Common myeloid progenitor, CD34-positive (primary cell): ENCODE measurements at regions not wholly inside any gene's neighbourhood (a gene's known extent, or its start where the extent isn't known, plus 50 kb on each side); places are given as distances from the start of the nearest gene placed in this dataset.

Source experiments
- CTCF ChIA-PET: fragments of 350-600 bp; sonication (Branson Sonifier 250); formaldehyde crosslinking; loops from one replicate; lab custom pipeline; 2021; ENCODE audit warnings: antibody characterized with exemption; lab: Charles Lee
- POLR2A ChIA-PET: fragments of 350-600 bp; sonication (Branson Sonifier 250); formaldehyde crosslinking; loops from one replicate; lab custom pipeline; 2021; ENCODE audit warnings: antibody characterized with exemption; lab: Charles Lee
- DNase-seq, 3 donors: peaks; one replicate each; pipeline versions ENCODE4 v3.0.0 to v3.0.0-alpha.2; 2013
- H3K27ac ChIP-seq, 2 experiments: 1 replicate in 1 of 2; 2 replicates in 1 of 2; pipeline ENCODE4 v1.7.0; 2013; ENCODE audit warnings: inconsistent platforms in 2 of 2, low read length in 2 of 2, mild to moderate bottlenecking in 2 of 2, low read depth in 1 of 2, moderate library complexity in 1 of 2; ENCODE audit not compliant: severe bottlenecking in 2 of 2, insufficient read depth in 1 of 2, poor library complexity in 1 of 2
- H3K27me3 ChIP-seq, 5 experiments: replicated peaks in 2 of 5; 1 replicate in 3 of 5; 2 replicates in 2 of 5; pipeline versions ENCODE4 v1.6.1 to v1.7.0; 2013; ENCODE audit warnings: low read length in 4 of 5, mild to moderate bottlenecking in 2 of 5, moderate library complexity in 2 of 5, inconsistent platforms in 1 of 5; ENCODE audit not compliant: insufficient read depth in 5 of 5, control insufficient read depth in 4 of 5
- H3K36me3 ChIP-seq, 4 experiments: 1 replicate in 2 of 4; 2 replicates in 2 of 4; pipeline versions ENCODE4 v1.6.1 to v1.7.0; 2013; ENCODE audit warnings: low read length in 3 of 4, control low read depth in 1 of 4, mild to moderate bottlenecking in 1 of 4; ENCODE audit not compliant: control insufficient read depth in 4 of 4, insufficient read depth in 4 of 4
- H3K4me1 ChIP-seq, 4 experiments: 1 replicate in 3 of 4; 2 replicates in 1 of 4; pipeline versions ENCODE4 v1.6.1 to v1.7.1; 2013; ENCODE audit warnings: low read length in 3 of 4, mild to moderate bottlenecking in 3 of 4, control low read depth in 1 of 4, inconsistent platforms in 1 of 4, moderate library complexity in 1 of 4; ENCODE audit not compliant: control insufficient read depth in 4 of 4, insufficient read depth in 4 of 4; ENCODE audit errors: control extremely low read depth in 1 of 4
- H3K4me3 ChIP-seq, 7 experiments: 1 replicate in 4 of 7; 2 replicates in 3 of 7; pipeline versions ENCODE4 v1.5.1 to v1.7.0; 2013; ENCODE audit warnings: mild to moderate bottlenecking in 7 of 7, low read length in 6 of 7, moderate library complexity in 6 of 7, inconsistent platforms in 2 of 7, low read depth in 2 of 7, control low read depth in 1 of 7; ENCODE audit not compliant: insufficient read depth in 4 of 7, control insufficient read depth in 1 of 7; ENCODE audit errors: extremely low read depth in 1 of 7
- H3K9me3 ChIP-seq, 5 experiments: 1 replicate in 4 of 5; 2 replicates in 1 of 5; pipeline versions ENCODE4 v1.6.1 to v1.7.1; 2013; ENCODE audit warnings: low read length in 4 of 5, mild to moderate bottlenecking in 2 of 5, inconsistent platforms in 1 of 5, low read depth in 1 of 5, moderate library complexity in 1 of 5; ENCODE audit not compliant: control insufficient read depth in 4 of 5, insufficient read depth in 2 of 5; ENCODE audit errors: control extremely low read depth in 1 of 5
- WGBS: methylation state at CpG from one replicate; pipeline ENCODE4 v1.1.5; 2013; ENCODE audit not compliant: insufficient coverage; 5-methylcytosine and 5-hydroxymethylcytosine counted together

GRCh38 chr12:27382924-27383323, 50.3 kb downstream of the BMAL2 start:
- POLR2A ChIA-PET, result no interaction called here
- H3K27ac ChIP-seq, result no peak overlapping the region
- H3K4me1 ChIP-seq, result peaks cover 0 to 7% (median 0%) of the 10 kb centered on the region in 4 experiments
- 100% methylated on average over 3 of the region's 3 CpGs for WGBS
- no peaks in the 10 kb centered on the region for H3K27me3 ChIP-seq
- H3K36me3 ChIP-seq, result peaks cover 3 to 34% (median 12%) of the 10 kb centered on the region in 4 experiments
- no peak for DNase-seq
- CTCF ChIA-PET, result interaction anchor here (0.8 to 1.1 kb wide), 2 partner anchors 10 to 11 kb away, joined by 3 read pairs; no protein-coding TSS in a partner anchor
- no peaks in the 10 kb centered on the region for H3K9me3 ChIP-seq
- H3K4me3 ChIP-seq, result no peak overlapping the region

GRCh38 chr12:27383429-27384260, 51.0 kb downstream of the BMAL2 start:
- CTCF ChIA-PET, result interaction anchor here (1.1 to 1.7 kb wide), 6 partner anchors 10 to 50 kb away, joined by 3 to 6 read pairs (median 4); partner anchors contain the start of gene BMAL2

GRCh38 chr12:27384261-27384590, 51.6 kb downstream of the BMAL2 start:
- Histone ChIP-seq H3K27me3 (no peaks in the 10 kb centered on the region), H3K4me1 (peaks cover 0 to 7% (median 0%) of the 10 kb centered on the region in 4 experiments), H3K9me3 (no peaks in the 10 kb centered on the region), H3K27ac (no peak overlapping the region), H3K36me3 (peaks cover 3 to 37% (median 12%) of the 10 kb centered on the region in 4 experiments), H3K4me3 (no peak overlapping the region)
- CTCF ChIA-PET, result interaction anchor here (0.7 to 1.8 kb wide), 9 partner anchors 10 to 369 kb away, joined by 3 to 6 read pairs (median 4); partner anchors contain the start of gene BMAL2
- WGBS, result no CpG with 5 or more reads among the region's 1 CpG
- no peak for DNase-seq
- POLR2A ChIA-PET, result no interaction called here

More at GRCh38 chr12:27383429-27384260, 51.0 kb downstream of the BMAL2 start:
- H3K27me3 ChIP-seq, result no peaks in the 10 kb centered on the region
- H3K4me3 ChIP-seq, result no peak overlapping the region
- peak; percentile 73 to 82 (median 77) for DNase-seq
- no peak overlapping the region for H3K27ac ChIP-seq
- peaks cover 3 to 37% (median 12%) of the 10 kb centered on the region in 4 experiments for H3K36me3 ChIP-seq
- POLR2A ChIA-PET, result no interaction called here
- 71% methylated on average over 10 of the region's 12 CpGs for WGBS
- H3K9me3 ChIP-seq, result no peaks in the 10 kb centered on the region
- peaks cover 0 to 7% (median 0%) of the 10 kb centered on the region in 4 experiments for H3K4me1 ChIP-seq

- Histone ChIP-seq H3K27ac (no peak overlapping the region), H3K4me1 (peaks cover 0 to 7% (median 0%) of the 10 kb centered on the region in 4 experiments), H3K4me3 (peak overlapping the region in 1 of 7 experiments; percentile 10), H3K36me3 (peaks cover 0 to 35% (median 13%) of the 10 kb centered on the region in 4 experiments), H3K27me3 (no peaks in the 10 kb centered on the region), H3K9me3 (peaks cover 0 to under 1% (median 0%) of the 10 kb centered on the region in 5 experiments)
- ChIA-PET POLR2A (no interaction called here), CTCF (interaction anchor here (0.8 to 1.8 kb wide), 4 partner anchors 10 to 266 kb away, joined by 3 to 5 read pairs (median 4); no protein-coding TSS in a partner anchor)
- 83% methylated on average over 6 of the region's 10 CpGs for WGBS
- peak in 2 of 3 donors; percentile 13 to 46 for DNase-seq
These were observed 53.3 kb downstream of the BMAL2 start for GRCh38 chr12:27385766-27386564.

GRCh38 chr12:27387473-27387872, 54.8 kb downstream of the BMAL2 start:
- ChIA-PET POLR2A (no interaction called here), CTCF (interaction anchor here (1.0 to 1.1 kb wide), 2 partner anchors 54 to 55 kb away, joined by 3 to 4 read pairs; partner anchors contain the start of gene BMAL2)
- peaks cover 0 to 29% (median 15%) of the 10 kb centered on the region in 4 experiments for H3K36me3 ChIP-seq
- H3K4me1 ChIP-seq, result peaks cover 0 to 7% (median 0%) of the 10 kb centered on the region in 4 experiments
- DNase-seq, result no peak
- no peaks in the 10 kb centered on the region for H3K27me3 ChIP-seq
- WGBS, result no CpG with 5 or more reads among the region's 1 CpG
- peaks cover 0 to 4% (median 0%) of the 10 kb centered on the region in 5 experiments for H3K9me3 ChIP-seq
- no peak overlapping the region for H3K4me3 ChIP-seq
- H3K27ac ChIP-seq, result no peak overlapping the region

GRCh38 chr12:27388650-27389049, 56.0 kb downstream of the BMAL2 start:
- no CpG with 5 or more reads among the region's 1 CpG for WGBS
- CTCF ChIA-PET, result no interaction called here
- H3K9me3 ChIP-seq, result peaks cover 0 to 4% (median 0%) of the 10 kb centered on the region in 5 experiments

More at GRCh38 chr12:27388650-27389049, 56.0 kb downstream of the BMAL2 start:
- Histone ChIP-seq H3K27me3 (no peaks in the 10 kb centered on the region), H3K4me1 (peaks cover 0 to 7% (median 0%) of the 10 kb centered on the region in 4 experiments), H3K36me3 (peaks cover 0 to 33% (median 18%) of the 10 kb centered on the region in 4 experiments), H3K4me3 (no peak overlapping the region), H3K27ac (no peak overlapping the region)
- DNase-seq, result no peak
- POLR2A ChIA-PET, result no interaction called here
